ENCODE measurements at regions not wholly inside any gene's neighbourhood (a gene's known extent, or its start where the extent isn't known, plus 50 kb on each side); places are given as distances from the start of the nearest gene placed in this dataset.

- Histone ChIP-seq H3K4me1 (ENCODE audit: control insufficient read depth, insufficient read depth, low read length) (peaks cover 2% of the 10 kb centered on the region), H3K9ac (ENCODE audit: low read length in 2 of 2) (no peak overlapping the region), H3K27ac (ENCODE audit: low read length) (peak overlapping the region; percentile 6), H3K4me3 (ENCODE audit: low read length in 2 of 2) (no peak overlapping the region), H3K27me3 (ENCODE audit: control insufficient read depth in 1 of 2, insufficient read depth in 2 of 2, low read length in 2 of 2) (no peaks in the 10 kb centered on the region), H3K36me3 (ENCODE audit: control insufficient read depth in 2 of 2, insufficient read depth in 2 of 2, low read length in 2 of 2) (no peaks in the 10 kb centered on the region), H3K9me3 (ENCODE audit: control insufficient read depth in 2 of 2, low read length in 2 of 2) (peaks cover 0 to 7% of the 10 kb centered on the region in 2 donors)
Measured at GRCh38 chr14:51806026-51807023, 54.1 kb upstream of the GNG2 start.

- no peak overlapping the region for H3K4me3 ChIP-seq (ENCODE audit: low read length in 2 of 2)
Measured at GRCh38 chr14:51807356-51807755, 53.1 kb upstream of the GNG2 start.

More at GRCh38 chr14:51807356-51807755, 53.1 kb upstream of the GNG2 start:
- H3K4me1 ChIP-seq (ENCODE audit: control insufficient read depth, insufficient read depth, low read length) = peaks cover 2% of the 10 kb centered on the region
- H3K27me3 ChIP-seq (ENCODE audit: control insufficient read depth in 1 of 2, insufficient read depth in 2 of 2, low read length in 2 of 2) = no peaks in the 10 kb centered on the region
- peaks cover 0 to 7% of the 10 kb centered on the region in 2 donors for H3K9me3 ChIP-seq (ENCODE audit: control insufficient read depth in 2 of 2, low read length in 2 of 2)
- no peak overlapping the region for H3K9ac ChIP-seq (ENCODE audit: low read length in 2 of 2)
- H3K36me3 ChIP-seq (ENCODE audit: control insufficient read depth in 2 of 2, insufficient read depth in 2 of 2, low read length in 2 of 2) = no peaks in the 10 kb centered on the region
- H3K27ac ChIP-seq (ENCODE audit: low read length) = no peak overlapping the region

Data from stomach smooth muscle (tissue), 2 donors.